HepG2 (cell line): ENCODE measurements at regions not wholly inside any gene's neighbourhood (a gene's known extent, or its start where the extent isn't known, plus 50 kb on each side); places are given as distances from the start of the nearest gene placed in this dataset.

Experiments used
- ATAC-seq: fragments of 200-7000 bp; cut with Tn5 transposase; 3 replicates; pipeline ENCODE4 v1.9.1; 2020; ENCODE audit warnings: mild to moderate bottlenecking, moderate library complexity
- BruUV-seq: library from RNA; stranded (reverse); fragments of 400-500 nt; replicated peaks from 2 replicates; lab custom pipeline; 2021; lab: Mats Ljungman, UMichigan
- CTCF ChIA-PET: fragments of 300-600 bp; formaldehyde crosslinking; extraction: SDS; loops from one replicate; lab custom pipeline; 2021; ENCODE audit warnings: low total read pairs, inconsistent platforms, low intra/inter-chr PET ratio; lab: Yijun Ruan, JAX
- POLR2A ChIA-PET: fragments of 350-600 bp; sonication (Branson Sonifier 250); formaldehyde crosslinking; loops from one replicate; lab custom pipeline; 2020; ENCODE audit warnings: antibody characterized with exemption, inconsistent platforms; lab: Yijun Ruan, JAX
- DNase-seq: peaks from one replicate; pipeline ENCODE4 v3.0.0-alpha.2; 2015; ENCODE audit warnings: low spot score
- FAIRE-seq: peaks from 3 replicates; lab custom pipeline; 2011; peaks lifted over from hg19 to GRCh38; lab: Jason Lieb, UNC
- H2AFZ ChIP-seq: one replicate; pipeline ENCODE4 v1.6.1; 2011; ENCODE audit warnings: low read length, inconsistent platforms
- H3K27ac ChIP-seq: fragments of 300-600 bp; 3 replicates; pipeline ENCODE4 v1.8.0; 2011; ENCODE audit warnings: mixed run types, mild to moderate bottlenecking, mixed read lengths, low read length, inconsistent platforms; ENCODE audit not compliant: insufficient read depth; ENCODE audit errors: extremely low read length
- H3K27me3 ChIP-seq, 2 experiments: fragments of 200-600 bp in 1 of 2; 2 replicates in 1 of 2; 3 replicates in 1 of 2; pipeline versions ENCODE4 v1.6.0 to v1.8.0; 2011; ENCODE audit warnings: low read length in 2 of 2, mild to moderate bottlenecking in 2 of 2, moderate library complexity in 2 of 2, inconsistent platforms in 1 of 2; ENCODE audit not compliant: insufficient read depth in 2 of 2, control insufficient read depth in 1 of 2
- H3K36me3 ChIP-seq, 2 experiments: fragments of 200-600 bp in 1 of 2; replicated peaks in 1 of 2; 2 replicates in 1 of 2; 3 replicates in 1 of 2; pipeline versions ENCODE4 v1.5.1 to v1.8.0; 2011; ENCODE audit warnings: low read length in 2 of 2, inconsistent platforms in 1 of 2; ENCODE audit not compliant: insufficient read depth in 2 of 2, control insufficient read depth in 1 of 2
- H3K4me1 ChIP-seq: 2 replicates; pipeline ENCODE4 v1.5.1; 2012; ENCODE audit warnings: low read length, inconsistent platforms; ENCODE audit not compliant: insufficient read depth
- H3K4me2 ChIP-seq: 2 replicates; pipeline ENCODE4 v1.6.0; 2011; ENCODE audit warnings: low read depth, low read length, inconsistent platforms
- H3K4me3 ChIP-seq, 3 experiments: fragments of 200-600 bp in 1 of 3; sonication (generic), shearing (Covaris generic) in 1 of 3; replicated peaks in 1 of 3; 2 replicates each; pipeline ENCODE4 v1.5.1; 2011 to 2016; ENCODE audit warnings: low read length in 3 of 3, inconsistent platforms in 2 of 3, low read depth in 2 of 3, mild to moderate bottlenecking in 2 of 3, control low read depth in 1 of 3, mixed read lengths in 1 of 3; ENCODE audit not compliant: insufficient read depth in 1 of 3
- H3K79me2 ChIP-seq: one replicate; pipeline ENCODE4 v1.6.1; 2011; ENCODE audit warnings: low read length, inconsistent platforms; ENCODE audit not compliant: insufficient read depth
- H3K9ac ChIP-seq: 2 replicates; pipeline ENCODE4 v1.6.0; 2011; ENCODE audit warnings: mild to moderate bottlenecking, low read depth, low read length, inconsistent platforms; ENCODE audit not compliant: insufficient read depth
- H3K9me3 ChIP-seq: 2 replicates; pipeline ENCODE4 v1.5.1; 2012; ENCODE audit warnings: mild to moderate bottlenecking, low read length
- H4K20me1 ChIP-seq: 2 replicates; pipeline ENCODE4 v1.6.0; 2011; ENCODE audit warnings: inconsistent platforms, mild to moderate bottlenecking, low read length, moderate library complexity; ENCODE audit not compliant: insufficient read depth
- CAMTA2 ChIP-seq: sonication (generic); formaldehyde crosslinking; IDR thresholded peaks from 2 replicates; pipeline ENCODE4 v1.4.0; 2020; ENCODE audit warnings: mild to moderate bottlenecking, missing genetic modification reagents, borderline replicate concordance
- CHCHD3 ChIP-seq: sonication (generic); formaldehyde crosslinking; IDR thresholded peaks from 2 replicates; pipeline ENCODE4 v1.8.0; 2022; ENCODE audit warnings: mild to moderate bottlenecking, missing genetic modification reagents, moderate library complexity
- ETV5 ChIP-seq: IDR thresholded peaks from 2 replicates; pipeline ENCODE4 v1.6.1; 2018; ENCODE audit warnings: missing biosample characterization, missing genetic modification reagents, inconsistent platforms, borderline replicate concordance
- HHEX ChIP-seq: IDR thresholded peaks from 2 replicates; pipeline ENCODE4 v1.6.1; 2016; ENCODE audit warnings: control low read depth
- JARID2 ChIP-seq: sonication (generic); formaldehyde crosslinking; IDR thresholded peaks from 2 replicates; pipeline ENCODE4 v1.8.1; 2023; ENCODE audit warnings: missing genetic modification reagents, inconsistent platforms; ENCODE audit not compliant: insufficient replicate concordance
- RAD51 ChIP-seq: fragments of 450-650 bp; IDR thresholded peaks from 2 replicates; pipeline ENCODE4 v1.6.1; 2016; ENCODE audit warnings: borderline replicate concordance
- THYN1 ChIP-seq: sonication (generic); formaldehyde crosslinking; IDR thresholded peaks from 2 replicates; pipeline ENCODE4 v1.8.1; 2023; ENCODE audit warnings: low read depth, mild to moderate bottlenecking, moderate library complexity, missing genetic modification reagents, borderline replicate concordance
- TRIM24 ChIP-seq: sonication (generic); formaldehyde crosslinking; IDR thresholded peaks from 2 replicates; pipeline ENCODE4 v1.8.0; 2022; ENCODE audit warnings: mild to moderate bottlenecking, missing genetic modification reagents
- ZC3H13 ChIP-seq: sonication (generic); formaldehyde crosslinking; IDR thresholded peaks from 2 replicates; pipeline ENCODE4 v1.8.1; 2023; ENCODE audit warnings: mild to moderate bottlenecking, missing genetic modification reagents, moderate library complexity
- ZNF326 ChIP-seq: sonication (generic); formaldehyde crosslinking; IDR thresholded peaks from 2 replicates; pipeline ENCODE4 v1.4.0; 2020; ENCODE audit warnings: missing genetic modification reagents, borderline replicate concordance
- ZNF382 ChIP-seq: sonication (generic); formaldehyde crosslinking; IDR thresholded peaks from 2 replicates; pipeline ENCODE4 v1.5.0; 2020; ENCODE audit warnings: missing genetic modification reagents, mild to moderate bottlenecking, borderline replicate concordance
- WGBS: methylation state at CpG from one replicate; pipeline ENCODE4 v1.1.6; 2017; ENCODE audit warnings: low lambda C conversion rate; 5-methylcytosine and 5-hydroxymethylcytosine counted together
- in situ Hi-C: cut with HindIII; loops from 2 replicates; pipeline ENCODE4 v1.10.0; 2017; ENCODE audit warnings: low pct_unique_long_range_greater_than_20kb; ENCODE audit not compliant: extremely low pct_ligation_motif_present
- intact Hi-C: fragments of 100-400 bp; cut with micrococcal nuclease; formaldehyde crosslinking; loops from one replicate; pipeline ENCODE4 v1.10.0; 2022; ENCODE audit not compliant: unreplicated experiment
- TF ChIP-seq, protein P1 (sequence below): IDR thresholded peaks from 2 replicates; pipeline ENCODE4 v1.6.1; 2016
- TF ChIP-seq, protein P2 (sequence below): sonication (generic); formaldehyde crosslinking; IDR thresholded peaks from 2 replicates; pipeline ENCODE4 v1.5.1; 2020; ENCODE audit warnings: missing genetic modification reagents, mild to moderate bottlenecking, borderline replicate concordance
- TF ChIP-seq, protein P3 (sequence below): IDR thresholded peaks from 2 replicates; pipeline ENCODE4 v1.6.1; 2016; ENCODE audit warnings: missing biosample characterization, missing genetic modification reagents, low read depth
- TF ChIP-seq, protein P4 (sequence below): IDR thresholded peaks from 2 replicates; pipeline ENCODE4 v1.6.1; 2016

DNA sequence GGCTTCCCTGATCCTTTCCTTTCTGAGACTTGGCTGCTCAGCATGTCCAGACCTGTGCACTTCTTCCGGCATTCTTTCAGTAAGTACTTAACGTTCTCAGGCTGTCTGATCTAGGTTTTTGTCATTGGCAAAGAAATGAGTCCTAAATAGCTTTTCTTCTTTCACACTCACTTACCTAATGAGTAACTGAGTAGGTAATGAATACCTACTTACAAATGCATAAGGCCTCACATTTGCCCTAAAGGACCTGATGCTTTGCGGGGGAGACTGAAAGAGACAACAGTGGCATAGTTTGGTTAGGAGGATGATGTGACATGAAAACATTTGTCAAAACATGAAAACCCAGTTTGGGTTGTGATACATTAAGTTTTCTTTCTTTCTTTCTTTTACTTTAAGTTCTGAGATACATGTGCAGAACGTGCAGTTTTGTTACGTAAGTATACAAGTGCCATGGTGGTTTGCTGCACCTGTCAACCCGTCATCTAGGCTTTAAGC lies 516.7 kb upstream of the CFAP20DC start:
- in situ Hi-C loops, result no loop called here
- no peaks in the 10 kb centered on the region for H3K79me2 ChIP-seq
- 47% methylated on average over 6 of the region's 6 CpGs for WGBS
- no peaks in the 10 kb centered on the region for H3K36me3 ChIP-seq
- no peaks in the 10 kb centered on the region for H3K9me3 ChIP-seq
- H3K27ac ChIP-seq, result no peak overlapping the region
- no TSS peak for BruUV-seq
- DNase-seq, result no peak
- intact Hi-C loops, result no loop called here
- ChIA-PET POLR2A (no interaction called here), CTCF (no interaction called here)
- H3K4me3 ChIP-seq, result no peak overlapping the region
- H2AFZ ChIP-seq, result no peak overlapping the region
- no peak for ATAC-seq
- H4K20me1 ChIP-seq, result no peaks in the 10 kb centered on the region
- FAIRE-seq, result no peak
- no peak for TF ChIP-seq ZC3H13
- TF ChIP-seq, protein P1, sequence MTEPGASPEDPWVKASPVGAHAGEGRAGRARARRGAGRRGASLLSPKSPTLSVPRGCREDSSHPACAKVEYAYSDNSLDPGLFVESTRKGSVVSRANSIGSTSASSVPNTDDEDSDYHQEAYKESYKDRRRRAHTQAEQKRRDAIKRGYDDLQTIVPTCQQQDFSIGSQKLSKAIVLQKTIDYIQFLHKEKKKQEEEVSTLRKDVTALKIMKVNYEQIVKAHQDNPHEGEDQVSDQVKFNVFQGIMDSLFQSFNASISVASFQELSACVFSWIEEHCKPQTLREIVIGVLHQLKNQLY (CRISPR knock-in tag), result no peak
- TF ChIP-seq, protein P2, sequence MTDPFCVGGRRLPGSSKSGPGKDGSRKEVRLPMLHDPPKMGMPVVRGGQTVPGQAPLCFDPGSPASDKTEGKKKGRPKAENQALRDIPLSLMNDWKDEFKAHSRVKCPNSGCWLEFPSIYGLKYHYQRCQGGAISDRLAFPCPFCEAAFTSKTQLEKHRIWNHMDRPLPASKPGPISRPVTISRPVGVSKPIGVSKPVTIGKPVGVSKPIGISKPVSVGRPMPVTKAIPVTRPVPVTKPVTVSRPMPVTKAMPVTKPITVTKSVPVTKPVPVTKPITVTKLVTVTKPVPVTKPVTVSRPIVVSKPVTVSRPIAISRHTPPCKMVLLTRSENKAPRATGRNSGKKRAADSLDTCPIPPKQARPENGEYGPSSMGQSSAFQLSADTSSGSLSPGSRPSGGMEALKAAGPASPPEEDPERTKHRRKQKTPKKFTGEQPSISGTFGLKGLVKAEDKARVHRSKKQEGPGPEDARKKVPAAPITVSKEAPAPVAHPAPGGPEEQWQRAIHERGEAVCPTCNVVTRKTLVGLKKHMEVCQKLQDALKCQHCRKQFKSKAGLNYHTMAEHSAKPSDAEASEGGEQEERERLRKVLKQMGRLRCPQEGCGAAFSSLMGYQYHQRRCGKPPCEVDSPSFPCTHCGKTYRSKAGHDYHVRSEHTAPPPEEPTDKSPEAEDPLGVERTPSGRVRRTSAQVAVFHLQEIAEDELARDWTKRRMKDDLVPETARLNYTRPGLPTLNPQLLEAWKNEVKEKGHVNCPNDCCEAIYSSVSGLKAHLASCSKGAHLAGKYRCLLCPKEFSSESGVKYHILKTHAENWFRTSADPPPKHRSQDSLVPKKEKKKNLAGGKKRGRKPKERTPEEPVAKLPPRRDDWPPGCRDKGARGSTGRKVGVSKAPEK (CRISPR knock-in tag), result no peak
- no peak for TF ChIP-seq ZNF382 (CRISPR knock-in tag)
- no peak for TF ChIP-seq CAMTA2 (CRISPR knock-in tag)
- TF ChIP-seq, protein P3, sequence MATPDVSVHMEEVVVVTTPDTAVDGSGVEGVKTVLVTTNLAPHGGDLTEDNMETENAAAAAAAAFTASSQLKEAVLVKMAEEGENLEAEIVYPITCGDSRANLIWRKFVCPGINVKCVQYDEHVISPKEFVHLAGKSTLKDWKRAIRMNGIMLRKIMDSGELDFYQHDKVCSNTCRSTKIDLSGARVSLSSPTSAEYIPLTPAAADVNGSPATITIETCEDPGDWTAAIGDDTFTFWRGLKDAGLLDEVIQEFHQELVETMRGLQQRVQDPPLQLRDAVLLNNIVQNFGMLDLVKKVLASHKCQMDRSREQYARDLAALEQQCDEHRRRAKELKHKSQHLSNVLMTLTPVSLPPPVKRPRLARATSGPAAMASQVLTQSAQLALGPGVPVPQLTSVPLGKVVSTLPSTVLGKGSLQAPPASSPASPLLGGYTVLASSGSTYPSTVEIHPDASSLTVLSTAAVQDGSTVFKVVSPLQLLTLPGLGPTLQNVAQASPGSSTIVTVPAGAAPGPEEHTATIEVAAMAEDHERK, result no peak
- TF ChIP-seq RAD51, result no peak
- no peak for TF ChIP-seq HHEX
- no peak for TF ChIP-seq CHCHD3 (CRISPR knock-in tag)
- TF ChIP-seq ZNF326 (CRISPR knock-in tag), result no peak
- no peak for TF ChIP-seq JARID2 (CRISPR knock-in tag)
- TF ChIP-seq ETV5 (CRISPR knock-in tag), result no peak
- TF ChIP-seq TRIM24 (CRISPR knock-in tag), result no peak
- TF ChIP-seq, protein P4, sequence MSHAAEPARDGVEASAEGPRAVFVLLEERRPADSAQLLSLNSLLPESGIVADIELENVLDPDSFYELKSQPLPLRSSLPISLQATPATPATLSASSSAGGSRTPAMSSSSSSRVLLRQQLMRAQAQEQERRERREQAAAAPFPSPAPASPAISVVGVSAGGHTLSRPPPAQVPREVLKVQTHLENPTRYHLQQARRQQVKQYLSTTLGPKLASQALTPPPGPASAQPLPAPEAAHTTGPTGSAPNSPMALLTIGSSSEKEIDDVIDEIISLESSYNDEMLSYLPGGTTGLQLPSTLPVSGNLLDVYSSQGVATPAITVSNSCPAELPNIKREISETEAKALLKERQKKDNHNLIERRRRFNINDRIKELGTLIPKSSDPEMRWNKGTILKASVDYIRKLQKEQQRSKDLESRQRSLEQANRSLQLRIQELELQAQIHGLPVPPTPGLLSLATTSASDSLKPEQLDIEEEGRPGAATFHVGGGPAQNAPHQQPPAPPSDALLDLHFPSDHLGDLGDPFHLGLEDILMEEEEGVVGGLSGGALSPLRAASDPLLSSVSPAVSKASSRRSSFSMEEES (CRISPR knock-in tag), result no peak
- no peak for TF ChIP-seq THYN1 (CRISPR knock-in tag)
- no peak overlapping the region for H3K9ac ChIP-seq
- no peak overlapping the region for H3K4me2 ChIP-seq
- peaks cover 0 to 2% of the 10 kb centered on the region in 2 experiments; a peak in 1 of 5 replicates for H3K27me3 ChIP-seq
- no peaks in the 10 kb centered on the region for H3K4me1 ChIP-seq
